ENCODE measurements at regions not wholly inside any gene's neighbourhood (a gene's known extent, or its start where the extent isn't known, plus 50 kb on each side); places are given as distances from the start of the nearest gene placed in this dataset.

DNA sequence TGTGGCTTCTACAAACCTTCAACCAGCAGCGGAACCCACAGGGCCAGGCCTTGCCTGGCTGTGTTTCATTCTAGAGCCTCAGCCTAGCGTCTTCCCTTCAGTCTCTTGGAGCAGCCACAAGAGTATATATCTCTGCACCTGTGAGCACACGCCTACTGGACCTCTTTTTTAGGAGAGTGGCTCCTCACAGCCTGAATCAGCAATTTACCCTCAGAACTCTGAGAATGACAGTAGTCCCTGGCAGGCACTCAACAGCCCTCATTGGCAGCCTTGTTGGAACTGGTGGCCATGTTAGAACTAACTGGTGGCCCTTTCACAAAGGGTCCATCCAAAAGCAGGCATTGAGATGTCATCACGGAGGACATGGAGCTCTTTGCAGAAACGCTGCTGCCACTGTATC lies 138.9 kb downstream of the BCOR start:
- no peak for TF ChIP-seq EP300 (IDR thresholded peaks at IDR 0.05; ENCODE audit: borderline replicate concordance)
- no peak for TF ChIP-seq CREB1 (IDR thresholded peaks at IDR 0.05; ENCODE audit: low read depth)
- TF ChIP-seq TAF1 (IDR thresholded peaks at IDR 0.05; ENCODE audit: low read depth) = no peak
- no peak for TF ChIP-seq CEBPB (IDR thresholded peaks at IDR 0.05)

Data from Ishikawa (cell line).